Central memory CD4-positive, alpha-beta T cell (primary cell): ENCODE measurements at regions not wholly inside any gene's neighbourhood (a gene's known extent, or its start where the extent isn't known, plus 50 kb on each side); places are given as distances from the start of the nearest gene placed in this dataset.

Experiments
- DNase-seq: peaks from one replicate; pipeline ENCODE4 v3.0.0; 2022

- no peak for DNase-seq
Measured at GRCh38 chr11:45473341-45473895, 187.3 kb upstream of the SYT13 start.

DNA sequence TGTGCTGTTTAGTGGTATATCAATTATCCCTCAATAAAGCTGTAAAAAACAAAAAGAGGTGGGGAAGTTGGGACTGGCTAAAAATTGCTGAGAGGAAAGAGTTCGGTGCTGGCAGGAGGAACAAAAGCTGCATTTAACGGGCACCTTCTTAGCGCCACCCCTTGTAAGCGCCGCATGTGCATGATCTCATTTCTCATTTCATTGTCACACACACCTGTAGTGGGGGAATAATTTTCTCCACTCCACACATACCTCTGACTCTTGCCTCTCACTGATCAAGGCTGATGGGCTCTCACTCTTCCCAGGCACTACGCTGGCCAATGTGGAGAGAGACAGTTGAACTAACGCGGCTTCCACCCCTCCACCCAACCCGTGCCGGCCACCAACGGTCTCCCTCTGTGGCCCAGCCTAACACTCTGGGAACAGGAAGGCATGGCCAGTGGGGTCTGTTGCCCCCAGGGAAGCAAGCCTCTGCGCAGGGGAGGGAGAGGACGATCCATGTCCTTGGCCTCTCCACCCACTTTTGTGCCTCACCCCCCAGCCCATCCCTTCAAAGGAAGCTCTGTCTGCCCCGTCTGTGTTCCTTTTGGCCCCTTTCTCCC lies 186.7 kb upstream of the SYT13 start:
- no peak for DNase-seq

GRCh38 chr11:45471266-45471665 lies 185.1 kb upstream of the SYT13 start:
- DNase-seq: no peak

DNA sequence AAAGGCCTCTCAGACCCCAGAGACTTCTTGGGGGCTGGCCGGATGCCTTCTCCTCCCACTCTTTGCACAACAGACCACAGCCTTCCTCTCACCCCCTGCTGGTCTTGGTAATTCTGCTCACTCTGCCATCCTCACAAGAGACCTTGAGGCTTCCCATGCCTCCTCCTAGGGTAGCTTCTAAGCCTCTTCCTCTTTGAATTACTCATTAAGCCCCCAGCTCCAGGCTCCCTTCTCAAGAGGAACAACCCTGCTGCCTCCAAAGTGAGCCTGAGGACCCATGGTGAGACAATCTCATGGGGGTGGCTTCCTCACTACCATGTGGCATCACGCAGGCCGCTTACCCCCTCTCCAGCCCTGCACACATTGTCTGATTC lies 184.6 kb upstream of the SYT13 start:
- no peak for DNase-seq

- DNase-seq: no peak
Measured at GRCh38 chr11:45470151-45470793, 184.1 kb upstream of the SYT13 start.

- no peak for DNase-seq
Measured at GRCh38 chr11:45468267-45468856, 182.2 kb upstream of the SYT13 start.

DNA sequence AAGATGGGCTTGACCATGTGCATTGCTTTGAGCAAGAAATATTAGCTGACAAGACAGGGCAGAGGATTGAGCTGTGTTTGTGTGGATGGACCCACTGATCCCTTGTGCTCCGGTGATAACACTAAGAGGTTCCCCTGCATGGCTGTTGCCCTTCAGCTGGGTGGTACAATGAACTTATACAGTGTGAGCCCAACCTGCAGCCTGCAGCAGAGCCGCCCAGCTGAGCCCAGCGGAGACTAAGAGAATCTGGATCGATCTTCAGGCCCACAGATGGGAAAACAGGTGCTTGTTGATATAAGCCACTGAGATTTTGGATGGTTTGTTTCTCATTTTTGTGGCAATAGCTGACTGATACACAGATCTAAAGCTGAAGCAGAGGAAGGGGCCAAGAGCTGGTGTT lies 177.4 kb upstream of the SYT13 start:
- DNase-seq: no peak

- no peak for DNase-seq
Measured at GRCh38 chr11:45461514-45461913, 175.4 kb upstream of the SYT13 start.

- no peak for DNase-seq
Measured at GRCh38 chr11:45459491-45459890, 173.3 kb upstream of the SYT13 start.

DNA sequence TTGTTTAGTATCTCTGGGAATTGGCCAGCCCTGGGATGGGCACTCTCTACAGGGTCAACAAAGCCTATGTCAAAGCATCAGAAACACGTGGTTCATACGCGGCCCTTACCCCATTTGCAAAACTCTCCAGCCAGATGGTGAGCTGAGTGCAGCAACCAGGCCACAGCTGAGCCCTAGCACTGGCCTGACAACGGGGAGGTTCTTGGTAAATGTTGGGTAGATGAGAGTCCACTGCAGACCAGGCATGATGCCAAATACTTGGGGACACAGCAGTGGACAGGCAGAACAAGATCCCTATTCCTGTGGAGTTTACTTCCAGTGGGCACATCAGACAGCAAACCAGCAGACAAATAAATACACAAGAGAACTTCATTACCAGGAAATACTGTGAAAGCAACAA lies 172.1 kb upstream of the SYT13 start:
- DNase-seq: no peak

- DNase-seq: no peak
Measured at GRCh38 chr11:45457649-45458048, 171.5 kb upstream of the SYT13 start.

DNA sequence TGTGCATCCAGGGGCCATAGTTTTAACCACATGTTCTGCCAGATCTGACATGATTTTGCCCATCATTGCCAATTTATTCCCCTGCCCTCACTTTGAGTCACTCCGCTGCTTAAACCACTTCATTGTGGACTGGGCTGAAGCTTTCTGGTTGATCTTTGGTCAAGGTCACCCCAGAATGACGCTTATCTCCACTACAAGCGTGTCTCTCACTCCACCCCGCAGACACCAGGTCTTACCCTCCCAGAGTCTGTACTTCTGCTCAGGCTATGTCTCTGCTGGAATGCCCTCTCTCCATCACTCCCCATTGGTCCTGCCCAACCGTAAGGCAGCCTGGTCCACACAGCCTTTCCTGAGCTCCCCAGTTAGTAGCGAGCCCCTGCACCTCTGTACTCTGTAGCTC lies 170.5 kb upstream of the SYT13 start:
- DNase-seq: no peak

- DNase-seq: no peak
Measured at GRCh38 chr11:45455536-45455935, 169.4 kb upstream of the SYT13 start.

- DNase-seq: no peak
Measured at GRCh38 chr11:45454917-45455401, 168.8 kb upstream of the SYT13 start.

- no peak for DNase-seq
Measured at GRCh38 chr11:45453721-45454120, 167.6 kb upstream of the SYT13 start.

DNA sequence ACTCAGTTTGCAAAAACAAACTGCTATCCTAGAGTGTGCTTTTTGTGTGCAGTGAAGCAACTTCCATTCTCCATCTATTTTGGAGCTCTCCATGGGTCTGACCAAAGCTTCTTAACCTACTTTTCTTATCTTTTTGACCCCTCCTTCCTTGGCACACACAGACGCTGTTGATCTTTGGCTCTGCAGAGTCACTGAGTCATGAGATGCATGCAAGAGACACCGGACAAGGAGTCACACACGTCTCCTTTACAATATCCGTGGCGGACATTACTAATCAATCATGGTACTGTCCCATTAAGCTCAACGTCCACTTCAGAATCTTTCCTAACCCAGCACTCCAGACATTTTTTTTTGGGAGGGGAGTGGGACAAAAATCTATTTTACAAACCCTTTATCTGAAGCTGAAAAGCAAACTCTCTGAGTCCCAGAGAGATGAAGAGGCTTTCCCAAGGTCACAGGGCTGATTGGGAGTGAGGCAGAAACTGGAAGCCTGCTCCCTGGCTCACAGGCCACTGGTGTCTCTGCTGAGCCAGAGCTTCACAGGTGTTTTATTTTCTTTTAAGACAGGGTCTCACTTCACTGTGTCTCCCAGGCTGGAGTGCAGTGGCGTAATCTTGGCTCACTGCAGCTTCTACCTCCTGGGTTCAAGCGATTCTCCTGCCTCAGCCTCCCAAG lies 165.8 kb upstream of the SYT13 start:
- DNase-seq: no peak

DNA sequence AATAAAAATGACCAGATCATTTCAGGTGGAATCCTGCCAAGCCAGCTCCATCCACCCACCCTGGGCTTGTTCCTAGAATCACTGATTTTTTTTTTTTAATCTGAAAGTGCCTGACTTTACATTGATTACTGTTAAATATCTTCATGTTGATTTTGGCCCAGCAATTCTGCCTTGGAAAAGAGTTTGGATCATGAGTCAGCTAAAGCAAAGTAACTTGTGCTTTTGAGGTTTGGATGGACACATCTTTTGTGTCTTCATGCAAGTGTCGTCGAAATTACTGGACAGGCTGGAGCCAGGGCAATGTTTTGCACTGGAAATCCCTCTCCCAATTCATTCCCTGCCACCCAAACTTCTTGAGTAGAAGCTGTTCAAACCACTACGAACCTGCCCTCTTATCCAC lies 164.0 kb upstream of the SYT13 start:
- no peak for DNase-seq

DNA sequence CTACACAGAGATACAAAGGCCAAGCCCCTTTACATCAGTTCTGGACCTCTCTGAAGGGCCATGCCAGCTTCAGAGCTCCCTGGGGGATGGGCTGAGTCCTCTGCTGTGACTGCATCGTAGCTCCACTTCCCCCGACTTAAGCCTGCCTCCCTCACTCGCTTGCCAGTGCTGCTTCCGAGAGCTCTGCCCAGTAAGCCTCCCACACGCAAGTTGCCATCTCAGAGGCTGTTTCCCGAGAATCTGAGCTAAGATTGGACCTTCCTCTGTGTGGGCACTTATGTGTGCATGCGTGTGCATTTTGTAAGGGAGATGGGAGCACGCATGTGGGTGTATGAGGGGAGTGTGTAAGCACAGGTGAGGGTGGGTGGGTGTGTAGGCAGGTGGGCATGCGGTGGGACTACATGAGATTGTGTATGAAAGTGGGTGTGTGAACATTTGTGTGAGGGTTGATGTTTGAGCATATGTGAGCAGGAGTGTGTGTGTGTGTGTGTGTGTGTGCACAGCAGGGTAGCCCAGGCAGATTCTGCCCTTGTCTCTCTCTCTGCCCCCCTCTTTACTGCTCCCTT lies 163.0 kb upstream of the SYT13 start:
- DNase-seq: no peak

GRCh38 chr11:45448561-45448960 lies 162.4 kb upstream of the SYT13 start:
- DNase-seq: no peak

GRCh38 chr11:45446998-45447397 lies 160.9 kb upstream of the SYT13 start:
- no peak for DNase-seq

DNA sequence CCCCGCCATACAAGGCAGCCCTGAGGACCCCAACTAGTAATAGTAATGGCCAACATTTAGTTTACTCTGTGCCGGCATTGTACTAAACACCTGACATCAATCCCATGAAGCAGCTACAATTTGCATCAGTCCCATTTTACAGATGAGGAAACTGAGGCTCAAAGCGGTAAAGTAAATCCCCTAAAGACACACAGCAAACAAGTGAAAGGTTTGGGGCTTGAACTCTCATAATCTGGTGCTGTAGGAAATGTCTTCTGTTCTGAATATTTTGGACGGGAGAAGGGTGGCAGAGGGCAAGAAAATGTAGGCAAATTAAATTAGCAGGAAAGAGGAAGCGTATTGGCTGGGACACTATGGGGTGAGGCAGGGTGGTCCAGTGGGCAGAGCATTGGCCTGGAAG lies 160.3 kb upstream of the SYT13 start:
- DNase-seq: no peak

DNA sequence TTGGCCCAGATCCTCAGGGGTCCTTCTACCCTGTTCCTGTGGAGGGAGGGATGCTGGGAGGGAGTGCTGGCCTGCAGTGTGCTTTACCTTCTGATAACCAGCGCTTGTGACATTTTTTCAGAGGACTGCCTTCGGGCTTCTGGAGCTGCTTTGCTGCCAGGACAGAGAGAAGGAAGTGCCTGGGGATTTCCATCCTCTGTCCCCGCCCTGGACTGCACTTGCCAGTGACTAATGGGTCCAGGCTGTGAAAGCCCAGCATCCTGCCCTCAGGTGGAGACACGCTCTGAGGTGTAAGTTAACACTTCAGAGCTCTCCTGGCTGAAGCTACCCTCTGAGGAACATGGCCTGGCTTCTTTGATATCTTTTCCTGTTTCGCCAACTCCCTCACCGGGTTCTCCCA lies 158.7 kb upstream of the SYT13 start:
- DNase-seq: no peak

DNA sequence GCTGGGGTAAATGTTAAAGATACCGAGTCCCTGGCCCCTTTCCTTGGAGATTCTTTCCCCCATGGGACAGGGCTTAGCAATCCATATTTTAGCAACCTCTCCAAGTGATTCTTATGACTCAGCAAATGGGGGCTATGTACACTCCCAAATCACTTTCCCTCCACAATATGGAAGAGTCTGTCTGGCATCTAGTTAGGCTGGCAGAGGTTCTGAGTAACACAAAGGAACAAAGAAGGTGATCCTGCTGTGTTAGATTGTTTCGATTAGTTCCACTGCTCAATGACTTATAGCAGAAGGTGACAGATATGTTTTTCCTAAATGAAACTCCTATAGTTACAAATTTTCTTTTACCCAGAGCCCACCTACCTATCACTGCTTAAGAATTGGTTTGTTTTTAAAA lies 154.0 kb upstream of the SYT13 start:
- no peak for DNase-seq
